Uterus (tissue), 2 donors: ENCODE measurements at regions not wholly inside any gene's neighbourhood (a gene's known extent, or its start where the extent isn't known, plus 50 kb on each side); places are given as distances from the start of the nearest gene placed in this dataset.

ENCODE experiments used
- CTCF ChIP-seq, 4 experiments: fragments of 200-600 bp in 2 of 4; fragments of 450-650 bp in 2 of 4; sonication (generic) in 2 of 4; IDR thresholded peaks; one replicate each; pipeline ENCODE4 v1.5.1; 2016 to 2019; ENCODE audit warnings: antibody characterized with exemption in 4 of 4, mild to moderate bottlenecking in 2 of 4, moderate library complexity in 1 of 4
- POLR2A ChIP-seq, 2 donors: fragments of 450-650 bp; IDR thresholded peaks; one replicate each; pipeline ENCODE4 v1.6.1; 2016; ENCODE audit warnings: antibody characterized with exemption in 2 of 2, mild to moderate bottlenecking in 1 of 2, moderate library complexity in 1 of 2

GRCh38 chr9:36517131-36517530 is 55.6 kb upstream of the MELK start:
- TF ChIP-seq CTCF (IDR thresholded peaks at IDR 0.05) (no peak), POLR2A (IDR thresholded peaks at IDR 0.05) (no peak)
